ENCODE measurements at regions not wholly inside any gene's neighbourhood (a gene's known extent, or its start where the extent isn't known, plus 50 kb on each side); places are given as distances from the start of the nearest gene placed in this dataset.
A peak's percentile ranks its signal among the peaks of the same experiment; 100 is the strongest.

DNA sequence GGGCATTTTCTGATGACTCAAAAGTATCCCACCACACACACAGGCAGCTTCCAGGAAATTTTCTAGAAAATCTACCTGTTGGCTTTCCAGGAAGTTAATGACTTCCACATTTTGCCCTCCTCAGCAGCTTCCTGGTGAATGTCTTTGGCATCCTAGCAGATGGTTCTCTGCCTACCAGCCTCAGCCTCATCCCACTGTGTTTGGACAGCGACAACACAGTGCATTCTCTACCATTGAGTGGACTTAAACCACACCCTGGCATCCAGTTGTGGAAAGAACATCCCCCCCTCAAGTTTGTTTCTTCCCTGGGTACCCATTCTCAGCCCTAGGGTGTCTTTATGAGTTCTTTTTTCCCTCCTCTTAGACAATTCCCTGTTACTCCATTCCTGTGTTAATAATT, 50.8 kb upstream of the GADL1 start:
- no peak for DNase-seq (ENCODE audit: low read depth in 2 of 2)

DNA sequence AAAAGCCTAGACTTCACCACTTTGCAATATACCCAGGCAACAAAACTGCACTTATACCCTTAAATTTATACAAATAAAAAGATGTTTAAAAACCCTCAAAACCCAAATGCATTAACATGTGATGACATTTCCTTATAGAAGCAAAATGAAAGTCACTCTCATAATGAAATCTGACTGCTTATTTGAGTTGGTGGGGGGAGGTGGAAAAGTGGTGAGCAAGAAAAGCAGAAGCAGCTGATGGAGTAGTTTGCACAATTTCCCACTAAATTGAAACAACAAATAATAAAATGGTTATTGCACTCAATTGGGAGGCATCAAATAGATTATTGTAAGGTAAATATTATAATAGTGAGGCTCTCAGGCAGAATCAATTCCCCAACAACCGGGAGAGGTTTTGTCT, 54.0 kb upstream of the GADL1 start:
- DNase-seq (ENCODE audit: low read depth in 2 of 2), result no peak

GRCh38 chr3:30951826-30952225, 57.4 kb upstream of the GADL1 start:
- DNase-seq (ENCODE audit: low read depth in 2 of 2), result peak in 1 of 2 experiments; percentile 7

DNA sequence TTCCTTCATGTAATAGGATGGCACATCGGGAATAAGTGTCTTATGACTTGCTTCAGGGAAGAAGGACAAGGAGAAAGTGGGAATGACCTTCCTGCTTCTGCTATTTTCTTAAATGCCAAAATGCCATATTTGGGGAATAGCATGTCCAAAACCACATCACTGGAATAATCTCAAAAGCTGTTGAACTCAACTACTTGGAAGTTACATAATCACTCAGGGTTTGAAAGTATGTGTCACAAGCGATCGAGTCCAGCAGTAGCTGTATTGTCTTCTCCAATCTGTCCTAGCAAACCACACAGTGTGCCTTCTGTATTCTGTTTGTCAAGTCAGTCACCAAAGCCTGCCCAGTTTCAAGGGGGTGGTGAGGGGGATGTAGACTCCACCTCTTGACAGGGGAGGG, 58.3 kb upstream of the GADL1 start:
- no peak for DNase-seq (ENCODE audit: low read depth in 2 of 2)

- DNase-seq (ENCODE audit: low read depth in 2 of 2), result no peak
Observed at GRCh38 chr3:30954426-30954825, 60.0 kb upstream of the GADL1 start.

GRCh38 chr3:30962084-30962483, 67.6 kb upstream of the GADL1 start:
- DNase-seq (ENCODE audit: low read depth in 2 of 2), result no peak

- DNase-seq (ENCODE audit: low read depth in 2 of 2), result no peak
Observed at GRCh38 chr3:30962493-30962892, 68.0 kb upstream of the GADL1 start.

- no peak for DNase-seq (ENCODE audit: low read depth in 2 of 2)
Observed at GRCh38 chr3:30963223-30963722, 68.8 kb upstream of the GADL1 start.

DNA sequence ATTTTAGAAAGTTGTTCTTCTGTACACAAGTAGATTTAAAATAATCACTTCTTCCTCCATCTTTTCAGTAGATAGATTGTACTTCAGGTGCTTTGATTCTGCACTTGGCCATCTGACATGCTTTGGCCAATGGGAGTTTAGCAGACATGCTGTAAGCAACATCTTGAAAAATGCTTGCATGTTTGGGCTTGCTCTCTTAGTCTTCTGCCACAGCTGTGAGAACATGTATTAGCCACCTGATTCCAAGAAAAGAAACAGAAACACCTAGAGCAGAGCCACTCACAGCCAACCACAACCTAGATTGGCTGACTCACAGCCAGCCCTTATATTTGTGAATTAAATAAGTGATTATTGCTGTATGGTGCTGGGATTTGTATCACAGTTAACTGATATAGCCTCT, 70.2 kb upstream of the GADL1 start:
- no peak for DNase-seq (ENCODE audit: low read depth in 2 of 2)

DNA sequence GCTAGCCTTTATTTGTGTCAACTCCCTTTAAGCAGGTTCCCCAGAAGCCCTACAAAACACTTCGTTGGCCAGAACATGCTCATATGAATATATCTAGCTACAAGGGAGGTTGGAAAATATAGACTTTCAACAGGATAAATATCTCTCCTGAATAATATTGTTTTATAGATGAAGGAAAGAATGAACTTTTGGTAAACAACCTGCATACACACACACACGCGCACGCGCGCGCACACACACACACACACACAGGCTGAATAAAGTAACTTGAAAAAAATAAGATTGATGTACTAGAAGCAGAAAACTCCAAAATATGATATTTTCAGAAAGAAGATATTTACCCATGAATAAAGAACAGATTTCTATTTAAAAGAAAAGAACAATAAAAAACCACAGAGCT, 72.4 kb upstream of the GADL1 start:
- DNase-seq (ENCODE audit: low read depth in 2 of 2), result no peak

GRCh38 chr3:30970183-30970582, 75.7 kb upstream of the GADL1 start:
- DNase-seq (ENCODE audit: low read depth in 2 of 2), result no peak

DNA sequence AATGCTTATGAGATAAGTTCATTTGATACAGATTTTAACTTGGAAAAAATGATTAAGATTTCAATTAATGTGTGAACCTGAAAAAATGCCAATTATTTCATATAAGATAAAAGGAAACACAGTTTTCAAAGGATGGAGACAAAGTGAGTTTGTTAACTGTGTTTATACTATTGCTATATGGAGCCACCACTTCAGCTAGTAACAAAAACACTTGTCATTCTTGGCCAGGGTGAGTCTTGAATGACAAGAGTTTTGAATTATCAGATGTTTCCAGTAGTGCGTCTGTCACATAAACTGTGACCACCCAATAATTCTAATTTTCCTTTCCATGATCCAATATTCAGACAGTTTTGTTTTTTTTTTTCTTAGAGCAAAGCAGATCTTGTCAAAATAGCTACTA, 78.0 kb upstream of the GADL1 start:
- DNase-seq (ENCODE audit: low read depth in 2 of 2), result no peak

DNA sequence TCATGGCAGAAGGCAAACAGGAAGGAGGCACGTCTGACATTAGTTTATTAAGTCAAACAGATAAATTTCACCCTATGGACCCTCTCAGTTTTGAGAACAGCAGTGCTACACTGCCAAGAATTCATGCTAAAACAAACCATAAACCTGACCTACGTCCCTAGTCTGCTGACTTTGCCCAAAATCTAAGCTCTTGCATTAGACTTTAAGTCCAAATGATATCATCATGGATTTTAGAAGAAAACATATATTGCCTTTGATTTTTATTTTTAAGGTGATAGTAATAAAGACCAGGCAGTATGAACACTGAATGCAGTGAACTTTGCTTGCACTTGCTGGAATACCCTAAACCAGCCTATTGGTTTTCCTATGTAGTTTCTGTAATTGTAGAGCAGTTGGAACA, 79.6 kb upstream of the GADL1 start:
- DNase-seq (ENCODE audit: low read depth in 2 of 2), result no peak

GRCh38 chr3:30977592-30977991, 83.1 kb upstream of the GADL1 start:
- no peak for DNase-seq (ENCODE audit: low read depth in 2 of 2)

- DNase-seq (ENCODE audit: low read depth in 2 of 2), result no peak
Observed at GRCh38 chr3:30980993-30981392, 86.5 kb upstream of the GADL1 start.

DNA sequence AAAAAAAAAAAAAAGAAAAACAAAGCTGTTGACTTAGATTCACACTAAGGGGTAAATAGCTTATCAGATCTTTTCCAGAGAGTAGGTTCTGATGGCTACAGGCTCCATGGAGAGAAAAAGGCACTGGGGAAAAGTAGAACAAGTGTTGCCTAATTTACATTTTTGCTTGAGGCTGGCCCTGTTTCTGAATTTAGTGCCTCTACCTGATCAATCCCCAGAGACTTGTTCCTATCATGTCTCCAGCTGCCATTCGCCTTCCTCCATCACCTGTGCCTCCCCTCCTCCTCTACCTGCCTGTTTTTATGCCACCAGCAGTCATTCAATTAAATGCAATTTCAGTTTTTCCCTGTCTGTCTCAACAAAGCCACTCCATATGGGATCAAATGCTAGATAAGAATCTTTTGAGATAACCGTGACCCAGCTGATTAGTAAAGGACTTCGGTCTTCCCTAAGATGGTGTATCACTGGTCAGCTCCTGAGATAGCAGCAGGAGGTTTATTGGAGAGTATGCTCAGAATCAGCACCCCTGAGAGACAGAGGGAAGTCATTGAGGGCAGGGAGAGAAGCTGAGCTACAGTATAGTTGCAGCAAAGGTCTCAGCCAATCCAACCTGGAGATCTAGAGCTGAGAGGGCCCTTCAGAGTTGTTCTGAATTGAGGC, 88.1 kb upstream of the GADL1 start:
- no peak for DNase-seq (ENCODE audit: low read depth in 2 of 2)

GRCh38 chr3:30984855-30985749, 90.6 kb upstream of the GADL1 start:
- no peak for DNase-seq (ENCODE audit: low read depth in 2 of 2)

DNA sequence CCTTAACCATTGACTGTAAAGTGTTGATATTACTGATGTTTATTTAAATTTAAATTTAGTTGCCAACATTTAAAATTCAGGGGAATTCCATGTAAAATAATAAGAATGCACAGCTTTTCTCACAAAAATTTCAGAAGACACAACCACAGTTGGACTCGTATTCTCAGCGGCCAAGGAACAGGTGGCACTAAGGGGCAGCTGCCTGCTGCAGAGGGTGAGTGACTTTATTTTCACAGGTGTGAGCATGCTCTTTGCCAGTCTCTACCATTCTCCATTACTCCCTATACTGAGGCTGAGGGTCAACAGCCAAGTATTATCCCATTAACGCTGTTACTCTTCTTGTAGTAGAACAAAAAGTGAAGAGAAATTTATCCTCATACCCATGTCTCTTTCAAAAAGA, 92.1 kb upstream of the GADL1 start:
- DNase-seq (ENCODE audit: low read depth in 2 of 2), result no peak

GRCh38 chr3:30988769-30989168, 94.3 kb upstream of the GADL1 start:
- DNase-seq (ENCODE audit: low read depth in 2 of 2), result no peak

GRCh38 chr3:30989276-30990030, 95.0 kb upstream of the GADL1 start:
- no peak for DNase-seq (ENCODE audit: low read depth in 2 of 2)

GRCh38 chr3:30996467-30996866, 102.0 kb upstream of the GADL1 start:
- no peak for DNase-seq (ENCODE audit: low read depth in 2 of 2)

- DNase-seq (ENCODE audit: low read depth in 2 of 2), result no peak
Observed at GRCh38 chr3:31002730-31003129, 108.3 kb upstream of the GADL1 start.

Data from fibroblast of skin of left quadriceps (primary cell).